ENCODE measurements at regions not wholly inside any gene's neighbourhood (a gene's known extent, or its start where the extent isn't known, plus 50 kb on each side); places are given as distances from the start of the nearest gene placed in this dataset.
"Not testable (repeated sequence)": the region's sequence is repeated elsewhere in the genome, so short reads cannot be mapped to it uniquely, and the experiment has no call there.

GRCh38 chr14:42980419-42980818 is 1373.7 kb downstream of the LRFN5 start:
- H3K36me3 ChIP-seq (ENCODE audit: control insufficient read depth in 2 of 2, insufficient read depth in 2 of 2, low read length in 1 of 2), result no peaks in the 10 kb centered on the region
- 84 to 88% methylated on average over 1 of the region's 1 CpG for WGBS, 2 donors
- H3K9me3 ChIP-seq (ENCODE audit: control insufficient read depth in 2 of 2, insufficient read depth in 1 of 2, low read depth in 1 of 2, low read length in 1 of 2), result no peaks in the 10 kb centered on the region
- H3K4me3 ChIP-seq (ENCODE audit: low read depth in 1 of 2, low read length in 2 of 2), result no peak overlapping the region
- H3K27me3 ChIP-seq (ENCODE audit: control insufficient read depth in 1 of 2, insufficient read depth in 2 of 2, low read length in 2 of 2), result no peaks in the 10 kb centered on the region
- H3K27ac ChIP-seq (ENCODE audit: low read depth in 2 of 2, low read length in 1 of 2), result no peak overlapping the region
- no peaks in the 10 kb centered on the region for H3K4me1 ChIP-seq (ENCODE audit: control insufficient read depth in 2 of 2, insufficient read depth in 2 of 2, low read length in 1 of 2)

- H3K4me1 ChIP-seq (ENCODE audit: control insufficient read depth in 2 of 2, insufficient read depth in 2 of 2, low read length in 1 of 2); H3K27me3 ChIP-seq (ENCODE audit: control insufficient read depth in 1 of 2, insufficient read depth in 2 of 2, low read length in 2 of 2); H3K4me3 ChIP-seq (ENCODE audit: low read depth in 1 of 2, low read length in 2 of 2); H3K27ac ChIP-seq (ENCODE audit: low read depth in 2 of 2, low read length in 1 of 2); H3K9me3 ChIP-seq (ENCODE audit: control insufficient read depth in 2 of 2, insufficient read depth in 1 of 2, low read depth in 1 of 2, low read length in 1 of 2); H3K36me3 ChIP-seq (ENCODE audit: control insufficient read depth in 2 of 2, insufficient read depth in 2 of 2, low read length in 1 of 2): not testable (repeated sequence)
- WGBS, 2 donors, result 89 to 91% methylated on average over 21 of the region's 21 CpGs
Measured at GRCh38 chr14:42973171-42973570, 1366.5 kb downstream of the LRFN5 start.

GRCh38 chr14:42965512-42965911 is 1358.8 kb downstream of the LRFN5 start:
- H3K36me3 ChIP-seq (ENCODE audit: control insufficient read depth in 2 of 2, insufficient read depth in 2 of 2, low read length in 1 of 2), result no peaks in the 10 kb centered on the region
- no peaks in the 10 kb centered on the region for H3K9me3 ChIP-seq (ENCODE audit: control insufficient read depth in 2 of 2, insufficient read depth in 1 of 2, low read depth in 1 of 2, low read length in 1 of 2)
- no peaks in the 10 kb centered on the region for H3K4me1 ChIP-seq (ENCODE audit: control insufficient read depth in 2 of 2, insufficient read depth in 2 of 2, low read length in 1 of 2)
- no peak overlapping the region for H3K4me3 ChIP-seq (ENCODE audit: low read depth in 1 of 2, low read length in 2 of 2)
- 63 to 83% methylated on average over 4 of the region's 4 CpGs for WGBS, 2 donors
- no peaks in the 10 kb centered on the region for H3K27me3 ChIP-seq (ENCODE audit: control insufficient read depth in 1 of 2, insufficient read depth in 2 of 2, low read length in 2 of 2)
- no peak overlapping the region for H3K27ac ChIP-seq (ENCODE audit: low read depth in 2 of 2, low read length in 1 of 2)

GRCh38 chr14:42961509-42961908 is 1354.8 kb downstream of the LRFN5 start:
- Histone ChIP-seq H3K4me3 (ENCODE audit: low read depth in 1 of 2, low read length in 2 of 2) (no peak overlapping the region), H3K4me1 (ENCODE audit: control insufficient read depth in 2 of 2, insufficient read depth in 2 of 2, low read length in 1 of 2) (no peaks in the 10 kb centered on the region), H3K27me3 (ENCODE audit: control insufficient read depth in 1 of 2, insufficient read depth in 2 of 2, low read length in 2 of 2) (no peaks in the 10 kb centered on the region), H3K27ac (ENCODE audit: low read depth in 2 of 2, low read length in 1 of 2) (no peak overlapping the region), H3K36me3 (ENCODE audit: control insufficient read depth in 2 of 2, insufficient read depth in 2 of 2, low read length in 1 of 2) (no peaks in the 10 kb centered on the region), H3K9me3 (ENCODE audit: control insufficient read depth in 2 of 2, insufficient read depth in 1 of 2, low read depth in 1 of 2, low read length in 1 of 2) (peaks cover 0 to 2% of the 10 kb centered on the region in 2 donors)
- WGBS, 2 donors, result 64 to 67% methylated on average over 3 of the region's 3 CpGs

GRCh38 chr14:42950363-42950762 is 1343.7 kb downstream of the LRFN5 start:
- no peak overlapping the region for H3K4me3 ChIP-seq (ENCODE audit: low read depth in 1 of 2, low read length in 2 of 2)
- no peaks in the 10 kb centered on the region for H3K27me3 ChIP-seq (ENCODE audit: control insufficient read depth in 1 of 2, insufficient read depth in 2 of 2, low read length in 2 of 2)
- H3K36me3 ChIP-seq (ENCODE audit: control insufficient read depth in 2 of 2, insufficient read depth in 2 of 2, low read length in 1 of 2), result no peaks in the 10 kb centered on the region
- peaks cover 0 to 2% of the 10 kb centered on the region in 2 donors for H3K9me3 ChIP-seq (ENCODE audit: control insufficient read depth in 2 of 2, insufficient read depth in 1 of 2, low read depth in 1 of 2, low read length in 1 of 2)
- H3K4me1 ChIP-seq (ENCODE audit: control insufficient read depth in 2 of 2, insufficient read depth in 2 of 2, low read length in 1 of 2), result no peaks in the 10 kb centered on the region
- no peak overlapping the region for H3K27ac ChIP-seq (ENCODE audit: low read depth in 2 of 2, low read length in 1 of 2)
- WGBS, 2 donors, result 84 to 86% methylated on average over 6 of the region's 6 CpGs

- H3K4me1 ChIP-seq (ENCODE audit: control insufficient read depth in 2 of 2, insufficient read depth in 2 of 2, low read length in 1 of 2), result no peaks in the 10 kb centered on the region
- no peak overlapping the region for H3K27ac ChIP-seq (ENCODE audit: low read depth in 2 of 2, low read length in 1 of 2)
- H3K27me3 ChIP-seq (ENCODE audit: control insufficient read depth in 1 of 2, insufficient read depth in 2 of 2, low read length in 2 of 2), result no peaks in the 10 kb centered on the region
- peaks cover 0 to 2% of the 10 kb centered on the region in 2 donors for H3K9me3 ChIP-seq (ENCODE audit: control insufficient read depth in 2 of 2, insufficient read depth in 1 of 2, low read depth in 1 of 2, low read length in 1 of 2)
- no peak overlapping the region for H3K4me3 ChIP-seq (ENCODE audit: low read depth in 1 of 2, low read length in 2 of 2)
- H3K36me3 ChIP-seq (ENCODE audit: control insufficient read depth in 2 of 2, insufficient read depth in 2 of 2, low read length in 1 of 2), result no peaks in the 10 kb centered on the region
Measured at GRCh38 chr14:42947991-42948390, 1341.3 kb downstream of the LRFN5 start.

- no peaks in the 10 kb centered on the region for H3K9me3 ChIP-seq (ENCODE audit: control insufficient read depth in 2 of 2, insufficient read depth in 1 of 2, low read depth in 1 of 2, low read length in 1 of 2)
- no peaks in the 10 kb centered on the region for H3K27me3 ChIP-seq (ENCODE audit: control insufficient read depth in 1 of 2, insufficient read depth in 2 of 2, low read length in 2 of 2)
- WGBS, 2 donors, result 60 to 61% methylated on average over 2 of the region's 2 CpGs
- no peaks in the 10 kb centered on the region for H3K4me1 ChIP-seq (ENCODE audit: control insufficient read depth in 2 of 2, insufficient read depth in 2 of 2, low read length in 1 of 2)
- H3K27ac ChIP-seq (ENCODE audit: low read depth in 2 of 2, low read length in 1 of 2), result no peak overlapping the region
- no peak overlapping the region for H3K4me3 ChIP-seq (ENCODE audit: low read depth in 1 of 2, low read length in 2 of 2)
- H3K36me3 ChIP-seq (ENCODE audit: control insufficient read depth in 2 of 2, insufficient read depth in 2 of 2, low read length in 1 of 2), result no peaks in the 10 kb centered on the region
Measured at GRCh38 chr14:42944284-42944683, 1337.6 kb downstream of the LRFN5 start.

- 72 to 79% methylated on average over 2 of the region's 2 CpGs for WGBS, 2 donors
- no peaks in the 10 kb centered on the region for H3K27me3 ChIP-seq (ENCODE audit: control insufficient read depth in 1 of 2, insufficient read depth in 2 of 2, low read length in 2 of 2)
- no peaks in the 10 kb centered on the region for H3K4me1 ChIP-seq (ENCODE audit: control insufficient read depth in 2 of 2, insufficient read depth in 2 of 2, low read length in 1 of 2)
- H3K4me3 ChIP-seq (ENCODE audit: low read depth in 1 of 2, low read length in 2 of 2), result no peak overlapping the region
- peaks cover 2 to 7% of the 10 kb centered on the region in 2 donors for H3K9me3 ChIP-seq (ENCODE audit: control insufficient read depth in 2 of 2, insufficient read depth in 1 of 2, low read depth in 1 of 2, low read length in 1 of 2)
- H3K36me3 ChIP-seq (ENCODE audit: control insufficient read depth in 2 of 2, insufficient read depth in 2 of 2, low read length in 1 of 2), result no peaks in the 10 kb centered on the region
- H3K27ac ChIP-seq (ENCODE audit: low read depth in 2 of 2, low read length in 1 of 2), result no peak overlapping the region
Measured at GRCh38 chr14:42931308-42931707, 1324.6 kb downstream of the LRFN5 start.

- Histone ChIP-seq H3K4me1 (ENCODE audit: control insufficient read depth in 2 of 2, insufficient read depth in 2 of 2, low read length in 1 of 2) (no peaks in the 10 kb centered on the region), H3K36me3 (ENCODE audit: control insufficient read depth in 2 of 2, insufficient read depth in 2 of 2, low read length in 1 of 2) (no peaks in the 10 kb centered on the region), H3K27me3 (ENCODE audit: control insufficient read depth in 1 of 2, insufficient read depth in 2 of 2, low read length in 2 of 2) (no peaks in the 10 kb centered on the region), H3K4me3 (ENCODE audit: low read depth in 1 of 2, low read length in 2 of 2) (no peak overlapping the region), H3K9me3 (ENCODE audit: control insufficient read depth in 2 of 2, insufficient read depth in 1 of 2, low read depth in 1 of 2, low read length in 1 of 2) (peaks cover 2 to 7% of the 10 kb centered on the region in 2 donors), H3K27ac (ENCODE audit: low read depth in 2 of 2, low read length in 1 of 2) (no peak overlapping the region)
- 37% methylated on average over 5 of the region's 5 CpGs for WGBS, 2 donors
Measured at GRCh38 chr14:42929806-42930480, 1323.3 kb downstream of the LRFN5 start.

GRCh38 chr14:42927313-42927712 is 1320.6 kb downstream of the LRFN5 start:
- Histone ChIP-seq H3K4me3 (ENCODE audit: low read depth in 1 of 2, low read length in 2 of 2) (no peak overlapping the region), H3K9me3 (ENCODE audit: control insufficient read depth in 2 of 2, insufficient read depth in 1 of 2, low read depth in 1 of 2, low read length in 1 of 2) (peaks cover 2 to 7% of the 10 kb centered on the region in 2 donors), H3K4me1 (ENCODE audit: control insufficient read depth in 2 of 2, insufficient read depth in 2 of 2, low read length in 1 of 2) (no peaks in the 10 kb centered on the region), H3K36me3 (ENCODE audit: control insufficient read depth in 2 of 2, insufficient read depth in 2 of 2, low read length in 1 of 2) (no peaks in the 10 kb centered on the region), H3K27me3 (ENCODE audit: control insufficient read depth in 1 of 2, insufficient read depth in 2 of 2, low read length in 2 of 2) (no peaks in the 10 kb centered on the region), H3K27ac (ENCODE audit: low read depth in 2 of 2, low read length in 1 of 2) (no peak overlapping the region)
- 90 to 95% methylated on average over 2 of the region's 2 CpGs for WGBS, 2 donors

Measured in esophagus (tissue), 2 donors.